ENCODE measurements at regions not wholly inside any gene's neighbourhood (a gene's known extent, or its start where the extent isn't known, plus 50 kb on each side); places are given as distances from the start of the nearest gene placed in this dataset.

- TF ChIP-seq CTCF (IDR thresholded peaks at IDR 0.05; ENCODE audit: insufficient read depth, low read length, poor library complexity, severe bottlenecking) = no peak
- TF ChIP-seq EZH2phosphoT487 (conservative IDR thresholded peaks at IDR 0.05; ENCODE audit: low read length) = no peak
These were observed 501.7 kb upstream of the POT1 start for GRCh38 chr7:125431349-125431748.
